Endothelial cell of umbilical vein (primary cell): ENCODE measurements at regions not wholly inside any gene's neighbourhood (a gene's known extent, or its start where the extent isn't known, plus 50 kb on each side); places are given as distances from the start of the nearest gene placed in this dataset.

ENCODE experiments used
- BruUV-seq: library from RNA; stranded (reverse); fragments of 400-500 nt; replicated peaks from 2 replicates; lab custom pipeline; 2021; lab: Mats Ljungman, UMichigan
- CTCF ChIA-PET: fragments of 300-600, 350-600 bp; sonication (Branson Sonifier 250); formaldehyde crosslinking; loops from one replicate; lab custom pipeline; 2021; ENCODE audit warnings: antibody characterized with exemption, inconsistent platforms; lab: Charles Lee
- POLR2A ChIA-PET: fragments of 300-600, 350-600 bp; sonication (Branson Sonifier 250); formaldehyde crosslinking; loops from one replicate; lab custom pipeline; 2021; ENCODE audit warnings: antibody characterized with exemption, inconsistent platforms; lab: Charles Lee
- DNase-seq: peaks from one replicate; pipeline ENCODE4 v3.0.0-alpha.2; 2011; ENCODE audit warnings: low read depth, low spot score
- FAIRE-seq: peaks from 2 replicates; lab custom pipeline; 2011; peaks lifted over from hg19 to GRCh38; lab: Jason Lieb, UNC
- H2AFZ ChIP-seq: 2 replicates; pipeline ENCODE4 v1.6.0; 2012; ENCODE audit warnings: low read depth, low read length, control low read depth, inconsistent platforms
- H3K27ac ChIP-seq: 2 replicates; pipeline ENCODE4 v1.5.1; 2011; ENCODE audit warnings: low read depth, mild to moderate bottlenecking, control low read depth, low read length, moderate library complexity; ENCODE audit not compliant: insufficient read depth
- H3K27me3 ChIP-seq, 2 experiments: 2 replicates each; pipeline versions ENCODE4 v1.6.0 to v1.6.1; 2011; ENCODE audit warnings: low read length in 2 of 2, mixed read lengths in 1 of 2; ENCODE audit not compliant: control insufficient read depth in 2 of 2, insufficient read depth in 2 of 2
- H3K36me3 ChIP-seq, 2 experiments: 2 replicates in 1 of 2; 3 replicates in 1 of 2; pipeline ENCODE4 v1.5.1; 2011; ENCODE audit warnings: low read length in 2 of 2, mild to moderate bottlenecking in 1 of 2, moderate library complexity in 1 of 2; ENCODE audit not compliant: control insufficient read depth in 2 of 2, insufficient read depth in 2 of 2; ENCODE audit errors: extremely low read depth in 1 of 2
- H3K4me1 ChIP-seq: 3 replicates; pipeline ENCODE4 v1.5.1; 2011; ENCODE audit warnings: mild to moderate bottlenecking, low read length; ENCODE audit not compliant: control insufficient read depth, insufficient read depth; ENCODE audit errors: extremely low read depth
- H3K4me2 ChIP-seq: 2 replicates; pipeline ENCODE4 v1.6.1; 2011; ENCODE audit warnings: low read length, control low read depth, mixed read lengths; ENCODE audit not compliant: insufficient read depth
- H3K4me3 ChIP-seq, 3 experiments: fragments of 200-600 bp in 1 of 3; sonication (generic), shearing (Covaris generic) in 1 of 3; replicated peaks in 1 of 3; 2 replicates each; pipeline ENCODE4 v1.5.1; 2011 to 2016; ENCODE audit warnings: control low read depth in 3 of 3, low read length in 3 of 3, mild to moderate bottlenecking in 2 of 3, inconsistent platforms in 1 of 3, low read depth in 1 of 3, moderate library complexity in 1 of 3; ENCODE audit not compliant: insufficient read depth in 1 of 3
- H3K79me2 ChIP-seq: 2 replicates; pipeline ENCODE4 v1.6.0; 2012; ENCODE audit warnings: low read length, inconsistent platforms; ENCODE audit not compliant: control insufficient read depth, insufficient read depth
- H3K9ac ChIP-seq: replicated peaks from 2 replicates; pipeline ENCODE3; 2011; ENCODE audit warnings: low read length, control low read depth; ENCODE audit not compliant: insufficient read depth; ENCODE audit errors: extremely low read depth
- H3K9me1 ChIP-seq: replicated peaks from 3 replicates; pipeline ENCODE4 v1.6.0; 2011; ENCODE audit warnings: mild to moderate bottlenecking, low read length; ENCODE audit not compliant: control insufficient read depth, insufficient read depth; ENCODE audit errors: extremely low read depth
- H3K9me3 ChIP-seq: replicated peaks from 2 replicates; pipeline ENCODE4 v1.5.1; 2012; ENCODE audit warnings: low read length, inconsistent platforms; ENCODE audit not compliant: control insufficient read depth, insufficient read depth
- H4K20me1 ChIP-seq: replicated peaks from 2 replicates; pipeline ENCODE3; 2011; ENCODE audit warnings: mild to moderate bottlenecking, low read length; ENCODE audit not compliant: control insufficient read depth, insufficient read depth; ENCODE audit errors: extremely low read depth
- CTCF ChIP-seq, 2 donors: IDR thresholded peaks; 1 replicate in 1 of 2; 2 replicates in 1 of 2; pipeline ENCODE4 v1.5.1; 2011; ENCODE audit warnings: low read length in 2 of 2, mild to moderate bottlenecking in 2 of 2, moderate library complexity in 2 of 2, control low read depth in 1 of 2, inconsistent platforms in 1 of 2, low read depth in 1 of 2; ENCODE audit not compliant: insufficient read depth in 1 of 2; ENCODE audit errors: extremely low read depth in 1 of 2
- EZH2 ChIP-seq: IDR thresholded peaks from 2 replicates; pipeline ENCODE4 v1.6.1; 2012; ENCODE audit warnings: borderline replicate concordance, low read depth, mild to moderate bottlenecking, moderate library complexity, low read length, inconsistent platforms; ENCODE audit not compliant: severe bottlenecking
- FOS ChIP-seq: IDR thresholded peaks from 2 replicates; pipeline ENCODE4 v1.6.1; 2011; ENCODE audit warnings: mild to moderate bottlenecking, low read length, moderate library complexity, borderline replicate concordance; ENCODE audit not compliant: insufficient read depth
- GATA2 ChIP-seq: IDR thresholded peaks from 2 replicates; pipeline ENCODE4 v1.7.0; 2011; ENCODE audit warnings: low read depth, mild to moderate bottlenecking, moderate library complexity, mixed read lengths, low read length; ENCODE audit not compliant: insufficient read length, insufficient read depth
- JUN ChIP-seq: IDR thresholded peaks from 2 replicates; pipeline ENCODE4 v1.6.1; 2011; ENCODE audit warnings: borderline replicate concordance, low read depth; ENCODE audit not compliant: insufficient read length, insufficient read depth
- MAX ChIP-seq: IDR thresholded peaks from 2 replicates; pipeline ENCODE4 v1.6.1; 2011; ENCODE audit not compliant: insufficient read depth, insufficient read length
- MYC ChIP-seq: IDR thresholded peaks from one replicate; pipeline ENCODE4 v1.6.1; 2011; ENCODE audit warnings: mild to moderate bottlenecking, low read depth, low read length
- POLR2A ChIP-seq: IDR thresholded peaks from 2 replicates; pipeline ENCODE4 v1.6.1; 2012; ENCODE audit warnings: low read depth, mild to moderate bottlenecking, control low read depth, low read length
- POLR2AphosphoS5 ChIP-seq: IDR thresholded peaks from 2 replicates; pipeline ENCODE4 v1.6.1; 2012; ENCODE audit warnings: low read depth, mild to moderate bottlenecking, control low read depth, low read length, moderate library complexity; ENCODE audit not compliant: insufficient read depth
- dilution Hi-C: fragments of 300-500 bp; cut with MboI; formaldehyde crosslinking; loops from one replicate; pipeline ENCODE4 v1.15.0; 2019; ENCODE audit warnings: low sequenced_read_pairs; ENCODE audit not compliant: extremely low pct_ligation_motif_present
- intact Hi-C: fragments of 100-400 bp; cut with micrococcal nuclease; formaldehyde crosslinking; loops from one replicate; pipeline ENCODE4 v1.10.0; 2022

- H3K9me3 ChIP-seq: no peaks in the 10 kb centered on the region
- TF ChIP-seq GATA2 (no peak), CTCF (IDR thresholded peaks at IDR 0.05; ENCODE audit: extremely low read depth in 1 of 2, insufficient read depth in 1 of 2, low read depth in 1 of 2, low read length in 2 of 2) (no peak), FOS (no peak), MYC (no peak), EZH2 (no peak), POLR2AphosphoS5 (no peak), JUN (no peak), MAX (no peak), POLR2A (no peak)
- no peaks in the 10 kb centered on the region for H3K36me3 ChIP-seq
- ChIA-PET POLR2A (no interaction called here), CTCF (no interaction called here)
- no peak overlapping the region for H3K4me2 ChIP-seq
- no TSS peak for BruUV-seq
- DNase-seq (no peak), FAIRE-seq (no peak)
- intact Hi-C loops (no loop called here), dilution Hi-C loops (no loop called here)
- no peak overlapping the region for H2AFZ ChIP-seq
- no peak overlapping the region for H3K27ac ChIP-seq
- H3K9me1 ChIP-seq: no peaks in the 10 kb centered on the region
- H3K4me3 ChIP-seq: no peak overlapping the region
- no peaks in the 10 kb centered on the region for H3K4me1 ChIP-seq
- H3K27me3 ChIP-seq: no peaks in the 10 kb centered on the region
- H3K79me2 ChIP-seq: no peaks in the 10 kb centered on the region
- H4K20me1 ChIP-seq: no peaks in the 10 kb centered on the region
- no peak overlapping the region for H3K9ac ChIP-seq
Observed at GRCh38 chr14:104280902-104281767, 142.7 kb downstream of the KIF26A start.
